H1 (cell line): ENCODE measurements at regions not wholly inside any gene's neighbourhood (a gene's known extent, or its start where the extent isn't known, plus 50 kb on each side); places are given as distances from the start of the nearest gene placed in this dataset.

Experiments used
- BCL11A ChIP-seq, 2 experiments: IDR thresholded peaks; one replicate each; pipeline ENCODE4 v1.6.1; 2011; ENCODE audit warnings: low read depth in 2 of 2, low read length in 2 of 2, mild to moderate bottlenecking in 2 of 2
- CBX8 ChIP-seq: fragments of 300-800, 300-1000 bp; sonication (generic); IDR thresholded peaks from 2 replicates; pipeline ENCODE4 v1.7.1; 2016; ENCODE audit warnings: low read depth, low read length, borderline replicate concordance
- CHD2 ChIP-seq: IDR thresholded peaks from 2 replicates; pipeline ENCODE4 v1.6.1; 2012; ENCODE audit warnings: low read length, improper control_type of control experiment
- FOSL1 ChIP-seq: IDR thresholded peaks from 2 replicates; pipeline ENCODE4 v1.6.1; 2011; ENCODE audit warnings: mild to moderate bottlenecking, low read depth, low read length, moderate library complexity; ENCODE audit not compliant: insufficient read depth
- HDAC6 ChIP-seq: IDR thresholded peaks from one replicate; pipeline ENCODE4 v1.7.1; 2012; ENCODE audit warnings: low read depth, mild to moderate bottlenecking, inconsistent platforms, low read length, moderate library complexity
- KDM5A ChIP-seq: fragments of 200-600 bp; IDR thresholded peaks from 2 replicates; pipeline ENCODE4 v1.7.1; 2012; ENCODE audit warnings: mild to moderate bottlenecking, low read length, inconsistent platforms, mixed read lengths
- NANOG ChIP-seq: IDR thresholded peaks from 2 replicates; pipeline ENCODE4 v1.6.1; 2011; ENCODE audit warnings: low read length, low read depth, mild to moderate bottlenecking, inconsistent platforms; ENCODE audit not compliant: insufficient read depth, poor library complexity, severe bottlenecking
- SAP30 ChIP-seq: fragments of 300-600 bp; sonication (generic); IDR thresholded peaks from 2 replicates; pipeline ENCODE4 v1.7.1; 2012; ENCODE audit warnings: low read length, moderate library complexity, mild to moderate bottlenecking, inconsistent platforms; ENCODE audit not compliant: insufficient read depth, insufficient replicate concordance
- SIRT6 ChIP-seq: IDR thresholded peaks from one replicate; pipeline ENCODE4 v1.7.1; 2012; ENCODE audit warnings: low read length, inconsistent platforms
- TF ChIP-seq, protein P1 (sequence below): fragments of 300-600 bp; sonication (generic); IDR thresholded peaks from 2 replicates; pipeline ENCODE4 v1.7.1; 2012; ENCODE audit warnings: low read length, moderate library complexity, mild to moderate bottlenecking, inconsistent platforms; ENCODE audit not compliant: insufficient replicate concordance
- TF ChIP-seq, protein P2 (sequence below): IDR thresholded peaks from 2 replicates; pipeline ENCODE4 v1.6.1; 2012; ENCODE audit warnings: low read length, inconsistent platforms

DNA sequence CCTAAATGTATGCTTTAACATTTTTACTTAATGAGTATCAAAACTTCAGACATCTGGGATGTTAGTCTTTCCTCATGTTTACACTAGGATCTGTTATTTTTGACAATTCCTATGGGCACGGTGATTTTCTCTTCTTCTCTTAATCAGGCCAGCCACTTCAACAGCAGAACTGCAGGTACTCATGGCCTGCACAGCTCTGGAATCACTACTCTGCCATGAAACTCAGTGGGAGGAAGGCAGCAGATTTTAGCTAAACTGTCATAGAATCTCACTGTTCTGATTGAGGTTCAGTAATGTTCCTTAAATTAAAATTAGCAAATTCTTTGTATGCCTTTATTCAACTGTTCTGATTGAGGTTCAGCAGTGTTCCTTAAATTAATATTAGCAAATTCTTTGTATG is 1083.0 kb downstream of the SLITRK5 start (continued):
- TF ChIP-seq, protein P1, sequence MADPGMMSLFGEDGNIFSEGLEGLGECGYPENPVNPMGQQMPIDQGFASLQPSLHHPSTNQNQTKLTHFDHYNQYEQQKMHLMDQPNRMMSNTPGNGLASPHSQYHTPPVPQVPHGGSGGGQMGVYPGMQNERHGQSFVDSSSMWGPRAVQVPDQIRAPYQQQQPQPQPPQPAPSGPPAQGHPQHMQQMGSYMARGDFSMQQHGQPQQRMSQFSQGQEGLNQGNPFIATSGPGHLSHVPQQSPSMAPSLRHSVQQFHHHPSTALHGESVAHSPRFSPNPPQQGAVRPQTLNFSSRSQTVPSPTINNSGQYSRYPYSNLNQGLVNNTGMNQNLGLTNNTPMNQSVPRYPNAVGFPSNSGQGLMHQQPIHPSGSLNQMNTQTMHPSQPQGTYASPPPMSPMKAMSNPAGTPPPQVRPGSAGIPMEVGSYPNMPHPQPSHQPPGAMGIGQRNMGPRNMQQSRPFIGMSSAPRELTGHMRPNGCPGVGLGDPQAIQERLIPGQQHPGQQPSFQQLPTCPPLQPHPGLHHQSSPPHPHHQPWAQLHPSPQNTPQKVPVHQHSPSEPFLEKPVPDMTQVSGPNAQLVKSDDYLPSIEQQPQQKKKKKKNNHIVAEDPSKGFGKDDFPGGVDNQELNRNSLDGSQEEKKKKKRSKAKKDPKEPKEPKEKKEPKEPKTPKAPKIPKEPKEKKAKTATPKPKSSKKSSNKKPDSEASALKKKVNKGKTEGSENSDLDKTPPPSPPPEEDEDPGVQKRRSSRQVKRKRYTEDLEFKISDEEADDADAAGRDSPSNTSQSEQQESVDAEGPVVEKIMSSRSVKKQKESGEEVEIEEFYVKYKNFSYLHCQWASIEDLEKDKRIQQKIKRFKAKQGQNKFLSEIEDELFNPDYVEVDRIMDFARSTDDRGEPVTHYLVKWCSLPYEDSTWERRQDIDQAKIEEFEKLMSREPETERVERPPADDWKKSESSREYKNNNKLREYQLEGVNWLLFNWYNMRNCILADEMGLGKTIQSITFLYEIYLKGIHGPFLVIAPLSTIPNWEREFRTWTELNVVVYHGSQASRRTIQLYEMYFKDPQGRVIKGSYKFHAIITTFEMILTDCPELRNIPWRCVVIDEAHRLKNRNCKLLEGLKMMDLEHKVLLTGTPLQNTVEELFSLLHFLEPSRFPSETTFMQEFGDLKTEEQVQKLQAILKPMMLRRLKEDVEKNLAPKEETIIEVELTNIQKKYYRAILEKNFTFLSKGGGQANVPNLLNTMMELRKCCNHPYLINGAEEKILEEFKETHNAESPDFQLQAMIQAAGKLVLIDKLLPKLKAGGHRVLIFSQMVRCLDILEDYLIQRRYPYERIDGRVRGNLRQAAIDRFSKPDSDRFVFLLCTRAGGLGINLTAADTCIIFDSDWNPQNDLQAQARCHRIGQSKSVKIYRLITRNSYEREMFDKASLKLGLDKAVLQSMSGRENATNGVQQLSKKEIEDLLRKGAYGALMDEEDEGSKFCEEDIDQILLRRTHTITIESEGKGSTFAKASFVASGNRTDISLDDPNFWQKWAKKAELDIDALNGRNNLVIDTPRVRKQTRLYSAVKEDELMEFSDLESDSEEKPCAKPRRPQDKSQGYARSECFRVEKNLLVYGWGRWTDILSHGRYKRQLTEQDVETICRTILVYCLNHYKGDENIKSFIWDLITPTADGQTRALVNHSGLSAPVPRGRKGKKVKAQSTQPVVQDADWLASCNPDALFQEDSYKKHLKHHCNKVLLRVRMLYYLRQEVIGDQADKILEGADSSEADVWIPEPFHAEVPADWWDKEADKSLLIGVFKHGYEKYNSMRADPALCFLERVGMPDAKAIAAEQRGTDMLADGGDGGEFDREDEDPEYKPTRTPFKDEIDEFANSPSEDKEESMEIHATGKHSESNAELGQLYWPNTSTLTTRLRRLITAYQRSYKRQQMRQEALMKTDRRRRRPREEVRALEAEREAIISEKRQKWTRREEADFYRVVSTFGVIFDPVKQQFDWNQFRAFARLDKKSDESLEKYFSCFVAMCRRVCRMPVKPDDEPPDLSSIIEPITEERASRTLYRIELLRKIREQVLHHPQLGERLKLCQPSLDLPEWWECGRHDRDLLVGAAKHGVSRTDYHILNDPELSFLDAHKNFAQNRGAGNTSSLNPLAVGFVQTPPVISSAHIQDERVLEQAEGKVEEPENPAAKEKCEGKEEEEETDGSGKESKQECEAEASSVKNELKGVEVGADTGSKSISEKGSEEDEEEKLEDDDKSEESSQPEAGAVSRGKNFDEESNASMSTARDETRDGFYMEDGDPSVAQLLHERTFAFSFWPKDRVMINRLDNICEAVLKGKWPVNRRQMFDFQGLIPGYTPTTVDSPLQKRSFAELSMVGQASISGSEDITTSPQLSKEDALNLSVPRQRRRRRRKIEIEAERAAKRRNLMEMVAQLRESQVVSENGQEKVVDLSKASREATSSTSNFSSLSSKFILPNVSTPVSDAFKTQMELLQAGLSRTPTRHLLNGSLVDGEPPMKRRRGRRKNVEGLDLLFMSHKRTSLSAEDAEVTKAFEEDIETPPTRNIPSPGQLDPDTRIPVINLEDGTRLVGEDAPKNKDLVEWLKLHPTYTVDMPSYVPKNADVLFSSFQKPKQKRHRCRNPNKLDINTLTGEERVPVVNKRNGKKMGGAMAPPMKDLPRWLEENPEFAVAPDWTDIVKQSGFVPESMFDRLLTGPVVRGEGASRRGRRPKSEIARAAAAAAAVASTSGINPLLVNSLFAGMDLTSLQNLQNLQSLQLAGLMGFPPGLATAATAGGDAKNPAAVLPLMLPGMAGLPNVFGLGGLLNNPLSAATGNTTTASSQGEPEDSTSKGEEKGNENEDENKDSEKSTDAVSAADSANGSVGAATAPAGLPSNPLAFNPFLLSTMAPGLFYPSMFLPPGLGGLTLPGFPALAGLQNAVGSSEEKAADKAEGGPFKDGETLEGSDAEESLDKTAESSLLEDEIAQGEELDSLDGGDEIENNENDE: no peak
- TF ChIP-seq HDAC6 (no peak), NANOG (no peak), CHD2 (no peak), CBX8 (no peak), KDM5A (no peak), FOSL1 (no peak), BCL11A (IDR thresholded peaks at IDR 0.05; ENCODE audit: low read depth in 2 of 2, low read length in 2 of 2) (no peak), SIRT6 (no peak), SAP30 (no peak)
- TF ChIP-seq, protein P2, sequence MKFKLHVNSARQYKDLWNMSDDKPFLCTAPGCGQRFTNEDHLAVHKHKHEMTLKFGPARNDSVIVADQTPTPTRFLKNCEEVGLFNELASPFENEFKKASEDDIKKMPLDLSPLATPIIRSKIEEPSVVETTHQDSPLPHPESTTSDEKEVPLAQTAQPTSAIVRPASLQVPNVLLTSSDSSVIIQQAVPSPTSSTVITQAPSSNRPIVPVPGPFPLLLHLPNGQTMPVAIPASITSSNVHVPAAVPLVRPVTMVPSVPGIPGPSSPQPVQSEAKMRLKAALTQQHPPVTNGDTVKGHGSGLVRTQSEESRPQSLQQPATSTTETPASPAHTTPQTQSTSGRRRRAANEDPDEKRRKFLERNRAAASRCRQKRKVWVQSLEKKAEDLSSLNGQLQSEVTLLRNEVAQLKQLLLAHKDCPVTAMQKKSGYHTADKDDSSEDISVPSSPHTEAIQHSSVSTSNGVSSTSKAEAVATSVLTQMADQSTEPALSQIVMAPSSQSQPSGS: no peak
